Brain pericyte (primary cell): ENCODE measurements at regions not wholly inside any gene's neighbourhood (a gene's known extent, or its start where the extent isn't known, plus 50 kb on each side); places are given as distances from the start of the nearest gene placed in this dataset.

ENCODE experiments used
- DNase-seq: peaks from one replicate; pipeline ENCODE4 v3.0.0-alpha.2; 2012; ENCODE audit warnings: low read depth, low spot score

DNA sequence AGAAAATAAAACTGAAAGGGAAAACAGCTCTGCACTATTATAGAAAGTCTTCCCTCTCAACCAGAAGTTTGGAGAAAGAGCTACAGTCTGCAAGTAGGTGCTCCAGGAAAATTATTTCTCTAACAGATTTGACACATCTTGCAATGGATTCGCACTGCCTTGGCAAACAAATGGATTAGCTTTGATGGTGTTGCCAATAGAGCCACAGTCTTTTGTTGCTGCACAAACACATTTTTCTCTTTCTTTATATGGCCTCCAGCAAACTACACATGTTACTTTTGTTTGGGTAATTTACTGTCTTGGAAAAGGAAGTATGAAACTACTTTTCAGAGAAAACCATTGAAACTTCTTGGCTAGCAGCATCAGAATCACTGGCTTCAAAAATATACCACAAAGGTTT is 523.1 kb downstream of the EFNA5 start:
- DNase-seq: no peak

DNA sequence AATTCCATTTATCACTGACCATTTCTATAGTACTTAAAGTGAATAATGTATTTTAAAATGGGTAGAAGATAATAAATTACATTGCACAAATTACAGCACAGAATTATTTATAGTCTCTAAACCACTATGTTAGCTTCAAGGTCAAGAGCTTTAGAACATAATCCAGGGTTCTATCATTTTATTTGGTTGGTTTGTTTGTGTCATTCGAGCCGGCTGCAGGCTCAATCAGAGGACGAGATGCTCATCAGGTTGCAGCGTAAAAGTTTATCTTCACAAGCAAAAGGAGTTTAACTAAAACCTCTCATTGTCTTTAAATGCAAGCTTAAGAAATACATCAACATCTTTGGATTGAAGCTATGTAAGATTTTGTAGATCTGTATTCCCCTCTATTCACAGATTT is 523.8 kb downstream of the EFNA5 start:
- DNase-seq: no peak

GRCh38 chr5:107135391-107135790 is 535.3 kb downstream of the EFNA5 start:
- no peak for DNase-seq

DNA sequence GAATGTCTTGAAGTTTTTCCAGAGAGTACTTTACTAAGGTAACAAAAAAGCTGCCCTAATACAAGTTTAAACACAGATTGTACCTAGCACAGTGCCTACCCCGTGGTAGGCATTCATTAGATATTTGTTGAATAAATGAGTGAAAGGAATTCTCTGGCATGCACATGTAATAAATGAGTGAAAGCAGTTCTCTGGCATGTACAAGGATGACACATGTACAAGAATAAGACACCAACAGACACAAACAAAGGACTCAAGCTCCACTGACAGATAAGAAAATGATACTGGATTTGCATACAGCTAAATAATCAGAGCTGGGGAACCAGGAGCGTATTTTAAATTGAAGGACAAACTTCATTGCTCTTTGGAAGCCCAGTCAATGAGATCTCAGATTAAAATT is 535.8 kb downstream of the EFNA5 start:
- DNase-seq: no peak

DNA sequence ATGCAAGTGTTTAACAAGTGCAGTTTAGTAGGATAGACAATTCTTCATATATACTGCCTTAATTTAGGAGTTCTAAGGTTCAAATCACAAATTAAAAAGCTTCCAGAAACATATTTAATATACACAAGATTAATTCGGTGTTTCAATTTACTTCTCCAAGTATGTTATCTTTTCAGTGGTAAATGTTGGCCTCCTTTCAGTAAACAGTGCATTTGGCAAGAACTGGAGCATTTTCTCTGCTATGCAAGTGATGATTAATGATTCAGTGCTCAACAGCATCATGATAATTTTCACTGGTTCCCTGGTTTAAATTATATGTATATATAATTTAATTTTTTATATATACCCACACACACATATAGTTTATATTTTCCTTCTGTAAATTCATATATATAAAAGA is 541.7 kb downstream of the EFNA5 start:
- DNase-seq: no peak

DNA sequence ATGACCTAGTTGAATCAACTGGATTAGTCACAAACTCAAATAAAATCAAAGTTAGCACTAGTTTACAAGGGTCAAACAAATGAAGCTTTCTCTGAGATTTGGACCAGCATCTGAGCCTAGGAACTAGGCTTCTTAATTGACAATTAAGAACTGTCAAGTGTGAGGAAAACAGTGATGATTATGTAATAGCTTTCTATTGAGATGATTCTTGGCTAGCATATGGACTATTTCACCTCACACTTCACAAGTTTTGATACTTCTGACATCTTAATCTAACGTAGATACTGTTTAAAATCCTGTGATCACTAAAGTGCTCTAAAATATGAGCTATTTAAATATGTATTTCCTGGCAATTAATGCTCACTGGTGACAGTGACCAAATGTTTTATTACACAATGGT is 542.9 kb downstream of the EFNA5 start:
- DNase-seq: no peak

DNA sequence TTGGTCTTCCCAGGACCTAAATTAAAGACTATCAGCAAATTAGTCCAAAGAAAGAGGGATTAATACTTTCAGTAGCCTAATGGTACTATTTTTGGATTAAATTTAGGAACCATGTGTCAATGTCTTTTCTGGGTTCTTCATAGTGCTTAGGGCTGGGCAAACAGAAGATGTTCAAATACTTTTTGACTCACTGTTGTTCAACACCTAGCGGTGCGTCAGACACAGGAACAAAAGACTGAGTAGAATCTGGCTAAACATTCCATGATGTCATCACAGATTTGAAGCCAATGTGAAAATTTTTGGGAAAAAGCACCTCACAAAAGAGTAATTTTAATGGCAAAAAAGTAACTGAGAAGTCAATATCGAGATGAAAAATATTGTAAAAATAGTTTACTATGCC is 544.4 kb downstream of the EFNA5 start:
- DNase-seq: no peak

DNA sequence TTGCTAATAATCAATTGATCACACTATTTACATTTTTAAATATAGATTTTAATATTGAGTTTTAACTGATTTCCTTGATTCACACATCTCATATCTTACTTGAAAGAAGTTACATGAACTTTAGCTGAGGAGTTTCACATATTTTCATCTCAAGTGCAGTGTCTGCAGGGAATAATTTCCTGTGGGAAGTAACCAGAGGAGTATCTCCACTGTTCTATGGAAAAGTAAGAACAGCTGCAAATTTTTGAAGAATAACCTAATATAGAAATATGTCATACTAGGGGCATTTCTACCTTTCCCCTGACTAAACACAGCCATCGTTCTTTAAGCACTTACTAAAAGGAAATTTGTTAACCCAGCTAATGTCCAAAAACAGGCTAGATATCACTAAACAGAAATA is 546.4 kb downstream of the EFNA5 start:
- no peak for DNase-seq

- no peak for DNase-seq
Observed at GRCh38 chr5:107123014-107123413, 547.7 kb downstream of the EFNA5 start.

DNA sequence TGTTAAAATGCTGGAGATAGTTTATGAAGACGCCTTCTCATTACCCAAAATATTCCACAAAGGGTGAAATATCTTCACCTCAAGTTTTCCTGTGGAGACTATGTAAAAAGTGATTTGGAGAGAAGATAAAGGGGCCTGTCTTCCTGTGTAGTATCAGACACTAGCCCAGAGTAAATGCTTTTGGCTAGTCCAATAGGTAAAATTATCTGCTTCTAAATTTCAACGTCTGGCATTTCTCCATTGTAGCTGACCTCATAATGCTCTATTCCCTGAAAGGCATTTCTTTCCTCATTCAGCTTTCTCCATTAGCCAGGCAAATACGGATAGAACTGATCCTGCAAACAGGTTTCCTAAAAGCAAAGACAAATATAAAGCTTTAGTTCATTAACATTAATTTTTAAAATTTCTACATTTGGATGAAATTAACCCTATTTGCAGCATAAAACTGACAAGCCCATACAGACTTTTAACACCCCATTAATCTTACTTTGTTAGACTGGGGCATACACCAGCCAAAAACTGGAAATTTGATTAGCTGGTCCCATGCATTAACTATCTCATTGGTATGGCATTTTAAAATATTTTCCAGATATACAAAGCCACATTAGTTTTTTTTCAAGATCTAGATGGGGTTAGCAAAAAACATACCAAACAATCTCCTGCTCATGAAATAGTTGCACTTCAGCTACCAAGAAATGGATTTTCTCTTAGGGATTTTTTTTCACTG is 548.8 kb downstream of the EFNA5 start:
- DNase-seq: no peak

DNA sequence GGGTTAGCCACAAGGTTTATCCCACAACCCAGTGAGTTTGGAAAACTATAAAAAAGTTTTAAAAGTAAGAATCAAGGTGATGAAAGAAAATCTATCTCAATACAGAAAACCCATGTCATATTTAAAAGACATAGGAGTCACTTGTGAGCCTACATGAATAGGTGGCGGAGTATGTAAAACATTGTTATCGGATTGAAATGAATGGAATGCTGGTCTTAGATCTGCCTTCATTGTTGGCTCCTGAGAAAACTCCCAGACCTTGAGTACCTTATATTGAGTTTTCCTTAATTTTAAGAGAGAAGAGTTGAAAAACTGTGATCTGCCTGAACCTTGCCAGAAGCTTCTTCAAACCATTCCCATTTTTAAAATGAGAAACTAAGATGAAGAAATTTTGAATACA is 551.1 kb downstream of the EFNA5 start:
- DNase-seq: no peak

DNA sequence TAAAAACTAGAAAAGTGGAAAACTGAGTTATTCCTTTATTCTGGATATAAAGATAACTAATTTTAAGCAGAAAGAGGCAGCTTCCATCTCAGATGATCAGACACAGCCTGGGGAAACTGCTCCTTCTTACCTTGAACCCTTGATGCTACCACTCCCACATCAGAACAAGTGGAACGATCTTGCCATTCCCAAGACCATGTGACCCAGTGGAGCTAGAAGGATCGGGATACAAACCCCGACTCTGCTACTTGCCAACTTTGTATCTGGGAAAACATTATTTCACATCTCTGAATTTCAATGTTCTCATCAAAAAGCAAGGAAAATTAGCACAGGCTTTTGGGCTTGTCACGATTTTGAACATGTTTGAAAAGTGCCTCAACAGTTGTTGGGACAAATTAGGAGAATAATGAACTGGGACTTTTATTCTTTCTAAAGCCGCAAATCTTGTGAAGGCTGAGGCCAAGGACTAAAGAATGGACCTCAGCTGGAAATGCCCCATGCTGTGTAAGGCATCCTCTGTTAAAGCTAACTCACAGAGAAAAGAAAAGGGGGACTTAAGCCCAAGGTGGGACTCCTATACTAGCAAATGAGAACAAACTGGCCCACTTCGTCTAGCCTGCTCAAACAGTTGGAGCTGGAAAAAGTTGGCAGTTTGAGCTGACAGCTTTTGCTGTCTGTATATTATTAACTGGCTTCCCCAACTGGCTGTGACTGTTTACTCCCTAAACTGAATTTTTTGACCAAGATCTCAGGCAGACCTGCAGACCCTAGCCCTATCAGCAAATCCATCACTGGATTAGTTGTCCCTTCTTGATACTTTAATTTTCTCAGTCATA is 552.3 kb downstream of the EFNA5 start:
- no peak for DNase-seq

DNA sequence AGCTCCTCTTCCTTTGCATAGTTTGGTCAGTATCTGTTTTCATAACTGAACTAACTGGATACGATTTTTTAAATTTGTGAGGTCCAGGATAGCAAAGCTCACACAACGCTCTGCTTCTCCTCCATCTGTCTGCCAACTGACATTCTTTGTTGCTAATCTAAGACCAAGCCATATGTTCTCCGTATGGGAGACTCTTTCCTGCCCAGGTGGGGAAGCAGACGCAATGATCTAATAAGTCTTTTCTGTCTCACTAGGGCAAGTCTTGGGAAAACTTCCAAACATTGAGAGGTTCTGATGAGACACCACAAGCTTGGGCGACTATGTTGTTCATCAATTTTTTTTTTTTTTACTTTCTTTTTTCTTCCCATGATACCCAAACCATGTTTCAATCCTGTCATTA is 558.5 kb downstream of the EFNA5 start:
- DNase-seq: no peak

DNA sequence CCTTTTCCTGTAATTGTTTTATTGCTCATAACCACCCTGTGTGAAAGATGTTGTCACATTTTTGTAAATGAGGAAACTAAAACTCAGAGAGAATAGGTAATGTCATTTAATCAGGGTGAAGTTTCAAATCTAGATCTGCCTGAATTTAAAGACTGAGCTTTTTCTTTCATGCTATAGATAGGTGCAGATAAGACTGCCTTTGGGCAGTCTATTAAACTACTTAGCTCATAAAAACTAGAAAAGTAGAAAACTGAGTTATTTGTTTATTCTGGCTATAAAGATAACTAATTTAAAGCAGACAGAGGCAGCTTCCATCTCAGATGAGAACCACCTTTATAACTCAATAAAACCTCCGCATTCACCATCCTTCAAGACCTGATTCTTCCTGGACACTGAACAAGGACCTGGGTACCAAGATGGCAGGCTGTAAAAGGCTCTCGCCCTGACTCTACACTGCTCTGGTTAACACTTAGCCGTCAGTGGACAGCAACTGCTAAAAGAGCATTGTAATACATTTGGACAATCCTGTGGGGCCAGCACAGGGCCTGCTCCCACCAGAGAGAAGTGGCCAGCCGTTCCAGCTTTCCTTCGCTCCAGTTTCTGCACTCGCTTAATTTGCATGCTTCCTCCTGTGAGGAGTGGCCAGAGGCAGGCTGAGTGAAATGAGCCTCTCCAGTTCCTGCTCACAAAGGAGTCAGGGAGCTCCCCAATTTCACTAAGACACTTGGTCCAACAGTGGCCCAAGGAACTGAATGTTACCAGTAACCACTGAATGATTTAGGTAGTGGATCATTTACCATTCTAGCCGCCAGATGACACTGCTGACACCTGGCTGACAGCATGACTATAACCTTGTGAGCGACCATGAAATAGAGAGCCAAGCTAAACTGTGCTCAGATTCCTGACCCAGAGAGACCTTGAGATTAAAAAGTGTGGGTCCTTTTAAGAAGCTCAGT is 566.4 kb downstream of the EFNA5 start:
- DNase-seq: no peak

DNA sequence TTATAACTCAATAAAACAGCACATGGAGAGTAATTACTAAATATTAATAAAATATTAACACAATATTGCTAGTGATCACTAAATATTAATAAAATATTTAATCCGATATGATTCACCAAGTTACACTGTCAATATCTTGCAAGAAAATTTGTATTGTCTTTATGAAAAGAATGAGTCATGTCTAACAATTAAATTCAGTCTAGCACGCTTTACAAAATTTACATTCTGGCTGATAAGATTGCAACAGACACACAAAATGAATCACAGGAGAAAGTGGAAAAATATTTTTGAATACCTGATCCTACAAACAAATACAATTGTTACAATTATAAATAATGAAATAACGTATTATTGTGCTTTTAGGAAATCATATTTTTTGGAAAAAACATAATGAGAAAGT is 567.2 kb downstream of the EFNA5 start:
- no peak for DNase-seq

- no peak for DNase-seq
Observed at GRCh38 chr5:107100121-107100520, 570.6 kb downstream of the EFNA5 start.

DNA sequence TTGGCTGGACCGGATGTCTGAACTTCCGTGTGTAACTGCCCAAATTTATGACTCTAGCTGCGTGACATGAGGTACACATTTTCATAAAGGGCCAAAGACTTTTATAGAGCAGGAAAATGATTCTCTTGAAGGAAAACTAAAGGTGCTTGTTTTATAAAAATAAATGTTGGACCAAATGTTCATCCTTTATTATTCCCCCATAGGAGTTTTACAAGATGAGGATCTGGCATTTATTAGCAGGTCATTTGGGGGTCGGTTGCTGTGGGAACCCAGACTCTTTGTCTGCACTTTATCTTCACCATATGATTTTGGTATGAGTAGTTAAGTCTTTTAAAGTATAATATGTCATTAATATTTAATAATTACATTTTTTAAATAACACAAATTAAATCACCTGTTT is 571.2 kb downstream of the EFNA5 start:
- DNase-seq: no peak

DNA sequence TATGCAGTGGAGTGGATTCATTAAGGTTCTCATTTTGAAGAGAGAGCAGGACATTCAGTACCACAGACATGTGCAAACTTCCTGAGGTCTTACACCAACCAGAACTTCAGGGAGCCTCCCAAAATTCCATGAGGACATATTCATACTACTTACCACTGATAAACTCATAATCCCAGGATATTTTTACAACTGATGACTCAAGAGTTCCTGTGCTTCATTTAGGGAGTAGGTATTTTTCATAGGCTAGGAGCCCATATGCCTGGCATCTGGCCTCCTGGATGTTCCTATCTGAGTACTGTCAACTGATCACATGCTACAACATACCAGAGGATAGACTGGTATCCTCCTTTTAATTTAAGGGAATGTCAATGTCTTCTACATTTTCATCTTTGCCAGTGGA is 578.0 kb downstream of the EFNA5 start:
- DNase-seq: no peak

- peak; percentile 18 for DNase-seq
Observed at GRCh38 chr5:107090506-107090905, 580.2 kb downstream of the EFNA5 start.

- DNase-seq: no peak
Observed at GRCh38 chr5:107088907-107089306, 581.8 kb downstream of the EFNA5 start.

DNA sequence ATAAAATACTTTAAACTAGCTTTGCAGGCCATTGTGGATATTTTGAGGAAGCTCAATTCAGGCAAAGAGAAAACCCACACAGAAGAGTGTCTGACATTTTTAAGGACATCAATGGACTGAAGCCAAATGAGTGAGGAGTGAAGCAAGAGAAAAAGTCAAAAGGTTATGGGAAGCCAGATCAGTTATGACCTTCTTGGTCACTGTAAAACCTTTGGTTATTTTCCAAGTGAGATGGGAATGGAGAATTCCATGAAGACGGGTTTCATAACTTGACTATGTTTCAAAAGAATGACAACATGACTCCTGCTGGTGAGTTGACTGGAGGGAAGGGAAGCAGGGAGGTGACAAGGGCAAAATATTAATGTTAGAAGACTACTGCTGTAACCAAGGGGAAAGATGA is 585.2 kb downstream of the EFNA5 start:
- DNase-seq: no peak

DNA sequence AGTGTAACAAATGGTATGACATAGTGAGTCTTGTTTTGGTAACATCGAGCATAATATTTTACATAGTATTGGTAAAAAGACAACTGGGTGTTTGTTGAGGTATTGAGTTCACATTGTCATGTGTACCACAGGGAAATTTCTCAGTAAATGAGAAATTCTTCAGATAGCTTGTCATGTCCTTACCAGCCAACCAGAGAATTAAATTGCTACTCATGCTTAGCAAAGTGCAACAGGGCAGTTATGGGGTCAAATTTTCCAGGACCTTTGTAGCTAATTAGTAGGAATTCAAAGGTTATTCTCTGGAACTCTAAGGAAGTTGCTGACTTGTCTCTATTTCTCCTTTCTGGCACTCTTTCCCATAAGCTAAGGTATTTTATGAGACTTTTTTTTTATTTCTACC is 595.7 kb downstream of the EFNA5 start:
- DNase-seq: no peak
